Activated CD4-positive, alpha-beta T cell treated with anti-CD3 and anti-CD28 coated beads, Interleukin-2, amount 50 U/mL, for 16 hours (primary cell): ENCODE measurements at regions not wholly inside any gene's neighbourhood (a gene's known extent, or its start where the extent isn't known, plus 50 kb on each side); places are given as distances from the start of the nearest gene placed in this dataset.

ENCODE experiments used
- DNase-seq: peaks from one replicate; pipeline ENCODE4 v3.0.0-alpha.2; 2020

GRCh38 chr5:33260098-33260497 lies 180.7 kb upstream of the TARS1 start:
- no peak for DNase-seq

GRCh38 chr5:33261305-33261704 lies 179.5 kb upstream of the TARS1 start:
- DNase-seq: no peak

GRCh38 chr5:33261747-33262146 lies 179.0 kb upstream of the TARS1 start:
- DNase-seq: no peak

GRCh38 chr5:33267801-33268200 lies 173.0 kb upstream of the TARS1 start:
- DNase-seq: no peak

GRCh38 chr5:33268374-33268773 lies 172.4 kb upstream of the TARS1 start:
- DNase-seq: no peak

- DNase-seq: no peak
Observed at GRCh38 chr5:33270671-33271070, 170.1 kb upstream of the TARS1 start.

- no peak for DNase-seq
Observed at GRCh38 chr5:33271606-33272005, 169.2 kb upstream of the TARS1 start.

- DNase-seq: no peak
Observed at GRCh38 chr5:33272288-33272687, 168.5 kb upstream of the TARS1 start.

- DNase-seq: no peak
Observed at GRCh38 chr5:33273985-33274384, 166.8 kb upstream of the TARS1 start.

GRCh38 chr5:33275391-33275790 lies 165.4 kb upstream of the TARS1 start:
- DNase-seq: no peak

GRCh38 chr5:33275921-33276627 lies 164.7 kb upstream of the TARS1 start:
- no peak for DNase-seq

GRCh38 chr5:33276628-33276950 lies 164.2 kb upstream of the TARS1 start:
- no peak for DNase-seq

GRCh38 chr5:33277061-33277650 lies 163.6 kb upstream of the TARS1 start:
- no peak for DNase-seq

- DNase-seq: no peak
Observed at GRCh38 chr5:33281431-33281843, 159.3 kb upstream of the TARS1 start.

GRCh38 chr5:33282157-33282556 lies 158.6 kb upstream of the TARS1 start:
- DNase-seq: no peak

- DNase-seq: no peak
Observed at GRCh38 chr5:33282696-33283095, 158.1 kb upstream of the TARS1 start.

GRCh38 chr5:33283243-33283642 lies 157.5 kb upstream of the TARS1 start:
- no peak for DNase-seq

- no peak for DNase-seq
Observed at GRCh38 chr5:33284681-33285080, 156.1 kb upstream of the TARS1 start.

- DNase-seq: no peak
Observed at GRCh38 chr5:33287242-33287641, 153.5 kb upstream of the TARS1 start.

- no peak for DNase-seq
Observed at GRCh38 chr5:33291216-33292000, 149.4 kb upstream of the TARS1 start.

GRCh38 chr5:33297760-33298216 lies 143.0 kb upstream of the TARS1 start:
- no peak for DNase-seq

GRCh38 chr5:33299621-33300208 lies 141.1 kb upstream of the TARS1 start:
- peak; percentile 2 for DNase-seq

GRCh38 chr5:33300209-33300742 lies 140.5 kb upstream of the TARS1 start:
- peak; percentile 14 for DNase-seq
